ENCODE measurements at regions not wholly inside any gene's neighbourhood (a gene's known extent, or its start where the extent isn't known, plus 50 kb on each side); places are given as distances from the start of the nearest gene placed in this dataset.

GRCh38 chr1:106910798-106911197 lies 145.7 kb upstream of the PRMT6 start:
- no peak overlapping the region for H3K4me3 Mint-ChIP-seq
- Histone ChIP-seq H3K36me3 (replicated peaks in 1 of 2; ENCODE audit: control extremely low read depth in 1 of 2, control insufficient read depth in 1 of 2, extremely low read depth in 1 of 2, insufficient read depth in 2 of 2, low read length in 1 of 2) (no peaks in the 10 kb centered on the region), H3K27ac (ENCODE audit: low read length in 2 of 2) (no peak overlapping the region), H2AFZ (ENCODE audit: insufficient read depth, low read depth, low read length, poor library complexity, severe bottlenecking) (no peak overlapping the region), H3K79me2 (ENCODE audit: control insufficient read depth, insufficient read depth, low read length) (no peaks in the 10 kb centered on the region), H4K20me1 (ENCODE audit: control insufficient read depth, insufficient read depth, low read length, poor library complexity, severe bottlenecking) (no peaks in the 10 kb centered on the region), H3K9ac (ENCODE audit: low read length) (no peak overlapping the region), H3K4me2 (replicated peaks; ENCODE audit: low read depth, low read length, poor library complexity, severe bottlenecking) (no peak overlapping the region), H3K9me3 (ENCODE audit: control extremely low read depth in 1 of 3, control insufficient read depth in 2 of 3, insufficient read depth in 1 of 3, low read length in 2 of 3) (peaks cover 0 to 5% (median 0%) of the 10 kb centered on the region in 3 donors), H3K27me3 (replicated peaks in 1 of 4; ENCODE audit: control extremely low read depth in 1 of 4, control insufficient read depth in 3 of 4, insufficient read depth in 4 of 4, low read length in 3 of 4) (no peaks in the 10 kb centered on the region), H3K4me1 (ENCODE audit: control insufficient read depth in 2 of 2, insufficient read depth in 2 of 2, low read length in 2 of 2) (no peaks in the 10 kb centered on the region), H3K4me3 (ENCODE audit: control extremely low read depth in 1 of 5, extremely low read depth in 1 of 5, insufficient read depth in 1 of 5, low read depth in 2 of 5, low read length in 4 of 5) (no peak overlapping the region)
- POLR2A ChIA-PET, result no interaction called here
- no peaks in the 10 kb centered on the region for H3K27me3 Mint-ChIP-seq
- no peak for DNase-seq
- no peaks in the 10 kb centered on the region for H3K9me3 Mint-ChIP-seq (ENCODE audit: insufficient read depth)
- no peak overlapping the region for H3K27ac Mint-ChIP-seq
- intact Hi-C loops (cut with micrococcal nuclease), result no loop called here
- no CpG with 5 or more reads among the region's 3 CpGs for WGBS (ENCODE audit: insufficient coverage)
- no peak for TF ChIP-seq EZH2 (IDR thresholded peaks at IDR 0.05; ENCODE audit: borderline replicate concordance, insufficient read depth, low read depth, low read length, poor library complexity, severe bottlenecking)
- ATAC-seq (ENCODE audit: low read depth), result no peak
- CTCF ChIA-PET, result no interaction called here
- peaks cover 3% of the 10 kb centered on the region for H3K4me1 Mint-ChIP-seq

- intact Hi-C loops (cut with micrococcal nuclease), result no loop called here
- Mint-ChIP-seq H3K4me1 (peaks cover 3% of the 10 kb centered on the region), H3K9me3 (ENCODE audit: insufficient read depth) (no peaks in the 10 kb centered on the region), H3K4me3 (no peak overlapping the region), H3K27me3 (no peaks in the 10 kb centered on the region), H3K27ac (no peak overlapping the region)
- Histone ChIP-seq H3K4me2 (replicated peaks; ENCODE audit: low read depth, low read length, poor library complexity, severe bottlenecking) (no peak overlapping the region), H3K27ac (ENCODE audit: low read length in 2 of 2) (no peak overlapping the region), H2AFZ (ENCODE audit: insufficient read depth, low read depth, low read length, poor library complexity, severe bottlenecking) (no peak overlapping the region), H3K36me3 (replicated peaks in 1 of 2; ENCODE audit: control extremely low read depth in 1 of 2, control insufficient read depth in 1 of 2, extremely low read depth in 1 of 2, insufficient read depth in 2 of 2, low read length in 1 of 2) (no peaks in the 10 kb centered on the region), H3K27me3 (replicated peaks in 1 of 4; ENCODE audit: control extremely low read depth in 1 of 4, control insufficient read depth in 3 of 4, insufficient read depth in 4 of 4, low read length in 3 of 4) (no peaks in the 10 kb centered on the region), H3K9me3 (ENCODE audit: control extremely low read depth in 1 of 3, control insufficient read depth in 2 of 3, insufficient read depth in 1 of 3, low read length in 2 of 3) (peaks cover 0 to 5% (median 0%) of the 10 kb centered on the region in 3 donors), H3K4me1 (ENCODE audit: control insufficient read depth in 2 of 2, insufficient read depth in 2 of 2, low read length in 2 of 2) (no peaks in the 10 kb centered on the region), H4K20me1 (ENCODE audit: control insufficient read depth, insufficient read depth, low read length, poor library complexity, severe bottlenecking) (no peaks in the 10 kb centered on the region), H3K79me2 (ENCODE audit: control insufficient read depth, insufficient read depth, low read length) (no peaks in the 10 kb centered on the region), H3K4me3 (ENCODE audit: control extremely low read depth in 1 of 5, extremely low read depth in 1 of 5, insufficient read depth in 1 of 5, low read depth in 2 of 5, low read length in 4 of 5) (no peak overlapping the region), H3K9ac (ENCODE audit: low read length) (no peak overlapping the region)
- no peak for TF ChIP-seq CTCF (IDR thresholded peaks at IDR 0.05)
- TF ChIP-seq EZH2 (IDR thresholded peaks at IDR 0.05; ENCODE audit: borderline replicate concordance, insufficient read depth, low read depth, low read length, poor library complexity, severe bottlenecking), result no peak
- ATAC-seq (ENCODE audit: low read depth) (no peak), DNase-seq (no peak)
- no CpG with 5 or more reads among the region's 3 CpGs for WGBS (ENCODE audit: insufficient coverage)
- POLR2A ChIA-PET, result no interaction called here
- CTCF ChIA-PET, result no interaction called here
Measured at GRCh38 chr1:106912131-106912530, 144.3 kb upstream of the PRMT6 start.
